RWPE2 (cell line): ENCODE measurements at regions not wholly inside any gene's neighbourhood (a gene's known extent, or its start where the extent isn't known, plus 50 kb on each side); places are given as distances from the start of the nearest gene placed in this dataset.

Source experiments
- ATAC-seq: fragments of 200-7000 bp; cut with Tn5 transposase; 3 replicates; pipeline ENCODE4 v1.9.1; 2021; ENCODE audit warnings: low read depth
- DNase-seq: peaks from one replicate; pipeline ENCODE4 v3.0.0-alpha.2; 2020; ENCODE audit warnings: low spot score
- H3K27ac ChIP-seq: fragments of 450-650 bp; 2 replicates; pipeline ENCODE4 v1.5.1; 2017; ENCODE audit warnings: mild to moderate bottlenecking; ENCODE audit not compliant: poor library complexity, severe bottlenecking
- H3K27me3 ChIP-seq: fragments of 250-450 bp; sonication (Bioruptor Pico); 2 replicates; pipeline ENCODE4 v1.5.1; 2021; ENCODE audit warnings: mild to moderate bottlenecking, moderate library complexity; ENCODE audit not compliant: insufficient read depth, poor library complexity, severe bottlenecking
- H3K36me3 ChIP-seq: fragments of 250-450 bp; sonication (Bioruptor Pico); 2 replicates; pipeline ENCODE4 v1.5.1; 2020; ENCODE audit warnings: low read depth, mild to moderate bottlenecking, moderate library complexity
- H3K4me1 ChIP-seq: fragments of 250-450 bp; sonication (Bioruptor Pico); 2 replicates; pipeline ENCODE4 v1.5.1; 2021; ENCODE audit warnings: mild to moderate bottlenecking, moderate library complexity; ENCODE audit not compliant: insufficient read depth, poor library complexity, severe bottlenecking
- H3K4me3 ChIP-seq: fragments of 250-450 bp; sonication (Bioruptor Pico); 2 replicates; pipeline ENCODE4 v1.5.1; 2021; ENCODE audit warnings: mild to moderate bottlenecking, moderate library complexity; ENCODE audit not compliant: severe bottlenecking
- H3K9me3 ChIP-seq: fragments of 250-450 bp; sonication (Bioruptor Pico); 2 replicates; pipeline ENCODE4 v1.5.1; 2021; ENCODE audit warnings: mild to moderate bottlenecking, moderate library complexity; ENCODE audit not compliant: severe bottlenecking
- CTCF ChIP-seq: fragments of 450-650 bp; IDR thresholded peaks from one replicate; pipeline ENCODE4 v1.5.1; 2017; ENCODE audit warnings: mild to moderate bottlenecking, moderate library complexity; ENCODE audit not compliant: poor library complexity, severe bottlenecking

- ATAC-seq (no peak), DNase-seq (no peak)
- Histone ChIP-seq H3K27me3 (no peaks in the 10 kb centered on the region), H3K36me3 (no peaks in the 10 kb centered on the region), H3K9me3 (no peaks in the 10 kb centered on the region), H3K4me1 (no peaks in the 10 kb centered on the region), H3K4me3 (no peak overlapping the region), H3K27ac (no peak overlapping the region)
- TF ChIP-seq CTCF: no peak
These were observed 575.5 kb downstream of the GBA3 start for GRCh38 chr4:23268072-23268771.

- no peak overlapping the region for H3K4me3 ChIP-seq
- ATAC-seq: no peak
These were observed 573.7 kb downstream of the GBA3 start for GRCh38 chr4:23266401-23266800.

DNA sequence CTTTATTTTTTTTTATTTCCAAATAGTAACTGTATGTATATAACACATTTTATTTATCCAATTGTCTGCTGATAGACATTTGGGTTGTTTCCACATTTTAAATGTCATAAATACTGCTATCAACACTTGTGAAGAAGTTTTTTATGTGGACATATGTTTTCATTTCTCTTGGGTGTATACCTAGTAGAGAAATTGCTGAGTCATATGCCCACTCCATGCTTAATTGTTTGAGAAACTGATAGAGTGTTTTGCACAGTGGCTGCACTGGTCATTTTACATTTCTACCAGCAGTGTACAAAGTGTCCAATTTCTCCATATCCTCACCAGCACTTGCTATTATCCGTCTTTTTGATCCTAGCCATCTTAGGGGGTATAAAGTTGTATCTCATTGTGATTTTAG is 567.8 kb downstream of the GBA3 start:
- Histone ChIP-seq H3K4me1 (no peaks in the 10 kb centered on the region), H3K27ac (no peak overlapping the region), H3K27me3 (peaks cover 2% of the 10 kb centered on the region), H3K4me3 (no peak overlapping the region), H3K36me3 (no peaks in the 10 kb centered on the region), H3K9me3 (no peaks in the 10 kb centered on the region)
- DNase-seq: no peak
- no peak for TF ChIP-seq CTCF
- no peak for ATAC-seq

More at GRCh38 chr4:23266401-23266800, 573.7 kb downstream of the GBA3 start:
- TF ChIP-seq CTCF: no peak
- Histone ChIP-seq H3K27me3 (no peaks in the 10 kb centered on the region), H3K9me3 (no peaks in the 10 kb centered on the region), H3K4me1 (no peaks in the 10 kb centered on the region), H3K36me3 (no peaks in the 10 kb centered on the region), H3K27ac (no peak overlapping the region)
- no peak for DNase-seq

GRCh38 chr4:23245203-23245832 is 552.6 kb downstream of the GBA3 start:
- DNase-seq: no peak
- H3K36me3 ChIP-seq: no peaks in the 10 kb centered on the region
- no peak overlapping the region for H3K4me3 ChIP-seq
- no peaks in the 10 kb centered on the region for H3K4me1 ChIP-seq
- no peak for TF ChIP-seq CTCF
- no peaks in the 10 kb centered on the region for H3K9me3 ChIP-seq
- no peak for ATAC-seq
- no peaks in the 10 kb centered on the region for H3K27me3 ChIP-seq
- no peak overlapping the region for H3K27ac ChIP-seq

DNA sequence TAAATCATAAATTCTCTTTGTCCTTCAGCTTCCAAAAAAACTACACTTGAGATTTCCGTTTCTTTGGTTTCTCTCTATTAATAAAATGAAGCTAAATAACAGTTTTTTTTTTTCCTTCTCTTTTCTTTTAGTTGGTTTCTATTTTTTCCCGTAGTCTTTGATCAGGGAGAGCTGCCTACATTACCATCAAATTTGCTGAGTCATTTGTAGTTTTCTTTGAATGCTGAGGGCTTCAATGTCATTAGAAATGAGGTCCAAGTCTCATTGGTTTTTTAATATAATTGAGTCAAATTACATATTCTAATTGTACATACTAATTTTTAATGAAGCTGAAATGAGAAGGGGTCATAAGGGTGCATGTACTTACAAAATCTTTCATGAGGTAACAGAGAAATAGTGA is 550.2 kb downstream of the GBA3 start:
- no peak overlapping the region for H3K27ac ChIP-seq
- H3K4me3 ChIP-seq: no peak overlapping the region
- ATAC-seq (no peak), DNase-seq (no peak)
- H3K36me3 ChIP-seq: no peaks in the 10 kb centered on the region
- no peaks in the 10 kb centered on the region for H3K27me3 ChIP-seq
- no peak for TF ChIP-seq CTCF
- no peaks in the 10 kb centered on the region for H3K4me1 ChIP-seq
- no peaks in the 10 kb centered on the region for H3K9me3 ChIP-seq
